ENCODE measurements at regions not wholly inside any gene's neighbourhood (a gene's known extent, or its start where the extent isn't known, plus 50 kb on each side); places are given as distances from the start of the nearest gene placed in this dataset.

DNA sequence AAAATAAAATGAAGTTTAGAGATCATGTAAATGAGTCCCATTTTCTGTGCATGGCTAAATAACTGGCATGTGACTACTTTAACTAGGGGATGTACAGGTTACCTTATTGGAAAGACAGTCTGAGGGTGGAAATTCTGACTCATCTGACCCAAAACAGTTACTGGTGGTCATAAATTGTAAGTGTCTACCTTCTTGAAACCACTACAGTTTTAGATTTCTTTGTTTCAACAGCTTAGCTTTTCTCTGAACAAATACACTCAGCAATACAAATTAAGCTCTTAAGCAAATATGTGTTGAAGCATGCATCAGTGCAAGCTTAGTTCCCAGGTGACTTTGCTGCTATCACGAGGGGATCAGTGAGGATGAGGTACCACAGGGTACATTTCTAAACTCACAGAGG lies 60.7 kb upstream of the PGM2 start:
- H3K36me3 ChIP-seq: no peaks in the 10 kb centered on the region

GRCh38 chr4:37763831-37764230 lies 62.7 kb upstream of the PGM2 start:
- ATAC-seq (ENCODE audit: low FRiP score in 2 of 2): peak in 1 of 2 donors; percentile 61
- no peak overlapping the region for H3K4me3 ChIP-seq
- TF ChIP-seq POLR2AphosphoS5 (IDR thresholded peaks at IDR 0.05): no peak
- no peak for TF ChIP-seq CTCF (IDR thresholded peaks at IDR 0.05)
- no peak for TF ChIP-seq EP300 (IDR thresholded peaks at IDR 0.05)
- TF ChIP-seq POLR2A (IDR thresholded peaks at IDR 0.05): no peak
- H3K9me3 ChIP-seq: no peaks in the 10 kb centered on the region
- H3K36me3 ChIP-seq: no peaks in the 10 kb centered on the region
- peaks cover 5 to 21% (median 16%) of the 10 kb centered on the region in 4 donors for H3K4me1 ChIP-seq
- H3K27ac ChIP-seq: no peak overlapping the region
- WGBS, 2 donors: 62 to 68% methylated on average over 4 of the region's 4 CpGs
- H3K27me3 ChIP-seq: no peaks in the 10 kb centered on the region
- peak in 1 of 2 donors; percentile 49 for DNase-seq

More for the DNA sequence above, 60.7 kb upstream of the PGM2 start:
- Histone ChIP-seq H3K4me1 (peaks cover 0 to 14% (median 8%) of the 10 kb centered on the region in 4 donors), H3K27me3 (no peaks in the 10 kb centered on the region), H3K9me3 (no peaks in the 10 kb centered on the region), H3K4me3 (no peak overlapping the region), H3K27ac (no peak overlapping the region)
- DNase-seq (no peak), ATAC-seq (ENCODE audit: low FRiP score in 2 of 2) (no peak)
- 54 to 82% methylated on average over 1 of the region's 1 CpG for WGBS, 2 donors
- TF ChIP-seq EP300 (IDR thresholded peaks at IDR 0.05): peak in 1 of 4 donors; percentile 65
- TF ChIP-seq CTCF (IDR thresholded peaks at IDR 0.05): no peak

DNA sequence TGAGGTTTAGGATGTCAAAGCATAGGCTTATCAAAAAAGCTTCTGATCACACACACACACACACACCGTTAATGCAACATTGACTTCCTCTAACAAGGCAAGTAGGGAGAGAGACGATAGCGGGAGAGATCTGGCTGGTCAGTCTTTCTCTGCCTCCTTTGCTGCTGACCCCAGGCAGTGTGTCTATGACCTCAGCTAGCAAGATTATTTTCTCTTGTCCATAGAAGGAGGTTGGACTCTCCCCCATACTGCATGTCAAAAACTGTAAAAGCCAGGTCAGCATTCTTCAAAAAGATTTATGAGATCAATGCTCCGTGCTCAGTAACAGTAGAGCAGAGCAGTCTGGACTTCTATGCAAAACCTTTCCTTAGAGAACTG lies 63.5 kb upstream of the PGM2 start:
- Histone ChIP-seq H3K27me3 (no peaks in the 10 kb centered on the region), H3K9me3 (no peaks in the 10 kb centered on the region), H3K27ac (no peak overlapping the region), H3K36me3 (no peaks in the 10 kb centered on the region), H3K4me3 (no peak overlapping the region), H3K4me1 (peaks cover 7 to 26% (median 18%) of the 10 kb centered on the region in 4 donors)
- 35 to 37% methylated on average over 4 of the region's 4 CpGs for WGBS, 2 donors
- TF ChIP-seq CTCF (IDR thresholded peaks at IDR 0.05) (no peak), POLR2A (IDR thresholded peaks at IDR 0.05) (no peak), EP300 (IDR thresholded peaks at IDR 0.05) (no peak)
- ATAC-seq (ENCODE audit: low FRiP score in 2 of 2) (no peak), DNase-seq (no peak)

GRCh38 chr4:37762294-37762990 lies 64.0 kb upstream of the PGM2 start:
- no peaks in the 10 kb centered on the region for H3K36me3 ChIP-seq
- DNase-seq (peak in 1 of 2 donors; percentile 48), ATAC-seq (ENCODE audit: low FRiP score in 2 of 2) (no peak)
- no peaks in the 10 kb centered on the region for H3K9me3 ChIP-seq
- peaks cover 7 to 30% (median 19%) of the 10 kb centered on the region in 4 donors for H3K4me1 ChIP-seq
- H3K27ac ChIP-seq: no peak overlapping the region
- WGBS, 2 donors: 74 to 81% methylated on average over 3 of the region's 3 CpGs
- H3K4me3 ChIP-seq: no peak overlapping the region
- no peaks in the 10 kb centered on the region for H3K27me3 ChIP-seq
- no peak for TF ChIP-seq EP300 (IDR thresholded peaks at IDR 0.05)
- no peak for TF ChIP-seq CTCF (IDR thresholded peaks at IDR 0.05)

GRCh38 chr4:37760840-37761239 lies 65.6 kb upstream of the PGM2 start:
- Histone ChIP-seq H3K4me1 (peaks cover 10 to 30% (median 21%) of the 10 kb centered on the region in 4 donors), H3K36me3 (no peaks in the 10 kb centered on the region), H3K27ac (peak overlapping the region in 1 of 4 donors; percentile 52), H3K4me3 (no peak overlapping the region), H3K9me3 (no peaks in the 10 kb centered on the region), H3K27me3 (no peaks in the 10 kb centered on the region)
- no peak for DNase-seq
- 69 to 82% methylated on average over 3 of the region's 3 CpGs for WGBS, 2 donors
- ATAC-seq (ENCODE audit: low FRiP score in 2 of 2): peak in 1 of 2 donors; percentile 34
- TF ChIP-seq CTCF (IDR thresholded peaks at IDR 0.05): no peak
- no peak for TF ChIP-seq EP300 (IDR thresholded peaks at IDR 0.05)
- no peak for TF ChIP-seq POLR2A (IDR thresholded peaks at IDR 0.05)
- TF ChIP-seq POLR2AphosphoS5 (IDR thresholded peaks at IDR 0.05): no peak
